GM20000 (cell line): ENCODE measurements at regions not wholly inside any gene's neighbourhood (a gene's known extent, or its start where the extent isn't known, plus 50 kb on each side); places are given as distances from the start of the nearest gene placed in this dataset.

Experiments used
- DNase-seq: peaks from one replicate; pipeline ENCODE4 v3.0.0; 2012; ENCODE audit warnings: low spot score
- TF ChIP-seq, protein P1 (sequence below): IDR thresholded peaks from 2 replicates; pipeline ENCODE4 v1.5.1; 2012; ENCODE audit warnings: mild to moderate bottlenecking, control low read depth; ENCODE audit errors: extremely low read depth, missing control alignments

DNA sequence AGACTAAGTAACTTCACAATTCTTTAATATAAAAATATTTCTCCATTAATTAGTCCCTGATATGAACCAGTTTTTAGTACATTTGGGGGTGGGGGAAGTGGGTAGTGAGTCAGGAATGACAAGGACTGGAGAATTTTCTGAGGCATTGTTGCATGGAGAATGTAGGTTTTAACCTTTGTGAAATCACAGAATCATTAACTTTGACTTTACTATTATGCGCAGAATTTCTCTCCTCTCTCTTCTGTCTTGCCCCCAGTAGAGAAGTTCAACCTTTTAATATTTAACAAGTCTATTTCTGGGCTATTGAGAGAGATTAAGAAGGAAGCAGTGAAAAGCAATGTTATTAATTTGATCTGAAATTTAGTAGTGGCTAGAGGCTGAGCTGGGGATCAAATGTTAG lies 597.0 kb downstream of the PCDH18 start:
- TF ChIP-seq, protein P1, sequence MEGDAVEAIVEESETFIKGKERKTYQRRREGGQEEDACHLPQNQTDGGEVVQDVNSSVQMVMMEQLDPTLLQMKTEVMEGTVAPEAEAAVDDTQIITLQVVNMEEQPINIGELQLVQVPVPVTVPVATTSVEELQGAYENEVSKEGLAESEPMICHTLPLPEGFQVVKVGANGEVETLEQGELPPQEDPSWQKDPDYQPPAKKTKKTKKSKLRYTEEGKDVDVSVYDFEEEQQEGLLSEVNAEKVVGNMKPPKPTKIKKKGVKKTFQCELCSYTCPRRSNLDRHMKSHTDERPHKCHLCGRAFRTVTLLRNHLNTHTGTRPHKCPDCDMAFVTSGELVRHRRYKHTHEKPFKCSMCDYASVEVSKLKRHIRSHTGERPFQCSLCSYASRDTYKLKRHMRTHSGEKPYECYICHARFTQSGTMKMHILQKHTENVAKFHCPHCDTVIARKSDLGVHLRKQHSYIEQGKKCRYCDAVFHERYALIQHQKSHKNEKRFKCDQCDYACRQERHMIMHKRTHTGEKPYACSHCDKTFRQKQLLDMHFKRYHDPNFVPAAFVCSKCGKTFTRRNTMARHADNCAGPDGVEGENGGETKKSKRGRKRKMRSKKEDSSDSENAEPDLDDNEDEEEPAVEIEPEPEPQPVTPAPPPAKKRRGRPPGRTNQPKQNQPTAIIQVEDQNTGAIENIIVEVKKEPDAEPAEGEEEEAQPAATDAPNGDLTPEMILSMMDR: no peak
- no peak for DNase-seq

DNA sequence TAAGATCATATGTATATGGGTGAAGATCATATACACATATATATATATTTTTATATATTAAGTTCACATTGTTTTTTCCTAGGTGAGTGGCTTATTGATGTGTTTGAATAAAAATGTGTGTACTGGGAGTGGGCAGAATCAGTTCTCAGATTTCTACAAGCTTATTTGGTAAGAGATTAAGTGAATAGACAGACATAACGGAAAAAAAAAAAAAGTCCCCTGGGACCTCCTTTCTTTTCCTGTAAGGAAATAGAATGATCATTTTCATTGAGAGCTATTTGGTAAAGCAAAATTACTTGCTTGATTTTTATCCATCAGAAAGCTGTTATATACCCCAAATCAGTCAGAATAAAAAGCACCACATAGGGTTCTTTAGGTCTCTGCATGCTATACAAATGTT lies 597.7 kb downstream of the PCDH18 start:
- TF ChIP-seq, protein P1: no peak
- DNase-seq: no peak

DNA sequence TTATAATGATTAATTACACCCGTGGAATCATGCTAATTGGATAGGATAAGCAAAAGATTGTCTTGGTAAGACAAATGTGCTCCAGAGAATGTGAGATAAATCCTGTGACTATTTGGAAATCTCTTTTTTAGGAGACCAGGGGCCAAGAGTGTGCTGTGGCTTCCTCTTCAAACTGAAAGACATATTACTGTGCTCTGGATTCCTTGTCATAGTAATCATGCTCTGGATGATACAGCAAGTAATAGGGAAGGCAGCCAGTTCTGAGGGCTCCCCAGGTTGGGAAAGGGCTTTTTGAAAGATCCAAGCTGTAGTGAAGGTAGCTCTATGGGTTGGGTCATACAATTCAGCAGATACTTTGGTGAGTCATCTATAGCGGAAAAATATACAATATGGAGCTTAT lies 600.5 kb downstream of the PCDH18 start:
- DNase-seq: no peak
- TF ChIP-seq, protein P1: no peak

DNA sequence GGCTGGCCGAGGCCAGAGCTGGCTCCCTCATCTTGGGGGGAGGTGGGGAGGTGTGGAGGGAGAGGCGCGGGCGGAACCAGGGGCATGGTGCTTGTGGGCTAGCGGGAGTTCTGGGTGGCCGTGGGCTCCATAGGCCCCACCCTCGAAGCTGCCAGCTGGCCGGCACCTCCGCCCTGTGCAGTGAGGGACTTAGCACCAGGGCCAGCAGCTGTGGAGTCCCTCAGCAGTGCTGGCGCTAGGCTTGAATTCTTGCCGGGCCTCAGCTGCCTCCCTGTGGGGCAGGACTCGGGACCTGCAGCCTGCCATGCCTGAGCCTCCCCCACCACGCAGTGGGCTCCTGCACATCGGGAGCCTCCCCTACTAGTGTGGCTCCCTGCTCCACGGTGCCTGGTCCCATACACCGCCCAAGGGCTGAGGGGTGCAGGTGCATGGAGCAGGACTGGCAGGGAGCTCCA lies 603.3 kb downstream of the PCDH18 start:
- TF ChIP-seq, protein P1: no peak
- DNase-seq: no peak

DNA sequence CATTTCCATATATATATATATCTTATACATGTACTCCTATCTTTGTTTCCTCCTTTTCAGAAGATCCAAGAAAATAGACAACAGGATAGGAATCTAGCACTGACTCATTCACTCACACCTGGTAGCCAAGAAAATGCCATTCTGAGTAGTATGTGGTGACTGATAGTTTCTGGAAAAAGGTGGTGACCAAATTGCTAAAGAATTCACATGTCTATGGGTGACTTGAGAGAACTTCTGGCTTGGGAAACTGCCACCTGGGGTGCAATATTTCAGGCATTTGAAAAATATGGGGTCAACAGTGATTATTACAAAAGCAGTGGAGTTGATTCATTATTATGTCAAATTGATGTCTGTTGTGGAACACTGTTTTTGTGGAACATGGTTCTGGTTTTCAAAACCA lies 605.1 kb downstream of the PCDH18 start:
- TF ChIP-seq, protein P1: no peak
- no peak for DNase-seq

DNA sequence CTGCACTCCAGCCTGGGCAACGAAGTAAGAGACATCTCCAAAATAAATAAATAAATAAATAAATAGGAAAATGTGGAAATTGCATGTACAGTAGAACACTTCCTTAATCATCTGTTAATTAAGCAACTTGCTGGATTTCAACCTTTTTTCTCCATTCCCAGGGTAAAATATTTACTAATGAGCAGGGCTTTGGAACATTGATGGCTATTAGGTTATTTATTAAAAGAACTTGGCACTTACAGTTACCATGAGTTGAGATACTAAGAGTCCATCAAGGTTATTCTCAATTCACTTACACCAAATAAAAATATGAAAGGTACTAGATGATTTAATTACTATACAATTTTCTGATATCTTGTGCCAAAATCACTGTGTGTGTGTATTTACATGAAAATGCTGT lies 607.1 kb downstream of the PCDH18 start:
- TF ChIP-seq, protein P1: no peak
- no peak for DNase-seq

DNA sequence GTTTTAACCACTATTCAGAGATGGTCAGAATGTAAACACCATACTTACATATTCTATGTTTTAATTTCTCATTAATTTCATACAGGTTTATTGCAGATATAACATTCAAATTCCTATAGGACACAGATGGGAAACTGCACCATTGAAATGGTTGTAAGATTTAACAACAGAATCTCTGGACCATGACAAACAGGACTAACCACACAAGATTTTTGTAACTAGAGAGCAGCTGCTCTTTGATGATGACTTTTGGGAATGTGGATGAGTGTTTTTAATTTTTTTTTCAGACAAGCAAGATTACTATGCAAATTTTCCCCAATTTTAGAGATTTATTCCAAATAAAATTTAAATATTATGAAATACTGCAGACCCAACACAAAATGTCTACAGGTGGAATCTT lies 610.2 kb downstream of the PCDH18 start:
- TF ChIP-seq, protein P1: no peak
- DNase-seq: no peak
